HG03060 (cell line): ENCODE measurements at regions not wholly inside any gene's neighbourhood (a gene's known extent, or its start where the extent isn't known, plus 50 kb on each side); places are given as distances from the start of the nearest gene placed in this dataset.
A peak's percentile ranks its signal among the peaks of the same experiment; 100 is the strongest.

ENCODE experiments used
- ATAC-seq: cut with Tn5 transposase; IDR thresholded peaks from one replicate; pipeline ENCODE4 v1.9.1; 2021; ENCODE audit warnings: low read depth, moderate number of reproducible peaks; ENCODE audit not compliant: unreplicated experiment

GRCh38 chr3:124424396-124424795 is 305.9 kb upstream of the UMPS start:
- no peak for ATAC-seq

- no peak for ATAC-seq
Observed at GRCh38 chr3:124425972-124426371, 304.3 kb upstream of the UMPS start.

GRCh38 chr3:124428372-124429128 is 301.7 kb upstream of the UMPS start:
- no peak for ATAC-seq

DNA sequence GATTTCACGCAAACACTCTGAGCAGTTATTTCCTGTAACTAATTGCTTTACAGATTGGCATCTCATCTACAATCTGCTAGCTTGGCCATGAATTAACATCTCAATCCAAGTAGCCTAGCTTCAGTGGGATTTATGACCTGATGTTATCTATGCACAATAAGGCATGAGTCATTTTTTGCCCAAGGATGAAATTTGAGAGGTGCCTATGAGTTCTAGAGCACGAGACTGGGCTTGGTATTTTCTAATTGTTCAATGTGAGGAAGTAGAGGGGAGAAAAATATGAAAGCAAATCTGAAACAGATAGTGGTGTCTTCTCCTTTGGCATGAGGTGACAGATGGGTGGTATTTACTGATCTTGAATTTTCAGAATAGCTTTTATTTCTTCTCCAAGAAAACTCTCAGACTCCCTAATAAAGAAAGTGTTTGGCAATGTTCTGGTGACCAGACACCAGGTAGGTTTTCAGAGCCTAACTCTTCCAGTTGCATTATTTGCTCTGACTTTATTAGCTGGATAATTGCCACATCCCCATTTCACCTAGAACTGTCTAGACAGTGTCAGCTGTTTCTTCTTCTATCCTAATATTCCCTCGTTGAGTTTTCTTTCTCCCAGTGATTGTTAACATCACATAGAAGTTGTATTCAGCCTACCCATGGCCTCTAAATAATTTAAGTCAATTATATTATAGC is 301.0 kb upstream of the UMPS start:
- ATAC-seq = no peak

GRCh38 chr3:124431331-124431994 is 298.8 kb upstream of the UMPS start:
- no peak for ATAC-seq

DNA sequence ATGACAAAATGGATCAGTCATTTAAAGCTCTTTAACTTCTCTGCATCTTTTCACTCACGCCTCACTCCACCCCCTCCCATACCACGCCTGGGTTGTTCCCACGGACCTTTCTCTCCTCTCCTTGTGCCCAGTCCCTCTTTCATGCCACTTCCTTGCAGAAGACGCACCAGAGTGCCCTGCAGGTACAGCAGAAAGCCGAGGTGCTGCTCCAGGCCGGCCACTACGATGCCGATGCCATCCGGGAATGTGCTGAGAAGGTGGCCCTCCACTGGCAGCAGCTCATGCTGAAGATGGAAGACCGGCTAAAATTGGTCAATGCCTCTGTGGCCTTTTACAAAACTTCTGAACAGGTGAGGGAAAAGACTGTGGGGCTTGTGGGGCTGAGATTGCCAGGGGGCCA is 296.1 kb upstream of the UMPS start:
- ATAC-seq = no peak

- ATAC-seq = no peak
Observed at GRCh38 chr3:124435467-124435866, 294.8 kb upstream of the UMPS start.

- ATAC-seq = no peak
Observed at GRCh38 chr3:124438813-124439212, 291.4 kb upstream of the UMPS start.

- no peak for ATAC-seq
Observed at GRCh38 chr3:124439603-124440002, 290.6 kb upstream of the UMPS start.

GRCh38 chr3:124441766-124442165 is 288.5 kb upstream of the UMPS start:
- no peak for ATAC-seq

- ATAC-seq = no peak
Observed at GRCh38 chr3:124442463-124442862, 287.8 kb upstream of the UMPS start.

- ATAC-seq = no peak
Observed at GRCh38 chr3:124443446-124443845, 286.8 kb upstream of the UMPS start.

GRCh38 chr3:124444075-124444474 is 286.2 kb upstream of the UMPS start:
- no peak for ATAC-seq

GRCh38 chr3:124444896-124445295 is 285.4 kb upstream of the UMPS start:
- ATAC-seq = no peak

GRCh38 chr3:124447845-124448244 is 282.4 kb upstream of the UMPS start:
- ATAC-seq = no peak

DNA sequence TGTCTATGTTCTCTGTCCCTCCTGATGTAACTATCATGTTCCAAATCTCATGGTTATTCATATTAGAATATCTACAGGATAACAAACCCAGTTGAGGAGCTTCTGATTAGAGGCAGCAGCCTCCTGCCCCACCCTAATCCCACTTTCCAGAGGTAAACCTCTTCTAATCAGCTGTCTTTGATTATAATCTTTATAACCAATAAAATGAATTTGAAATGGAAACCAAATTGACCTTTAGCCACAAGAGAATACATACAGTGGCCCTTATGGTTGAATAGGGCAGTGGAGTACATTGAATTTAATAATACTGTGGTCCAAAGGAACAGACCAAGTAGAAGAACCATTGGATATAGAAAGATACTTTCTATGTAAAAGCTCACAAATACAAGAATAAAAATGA is 281.3 kb upstream of the UMPS start:
- ATAC-seq = no peak

GRCh38 chr3:124450366-124450765 is 279.9 kb upstream of the UMPS start:
- no peak for ATAC-seq

DNA sequence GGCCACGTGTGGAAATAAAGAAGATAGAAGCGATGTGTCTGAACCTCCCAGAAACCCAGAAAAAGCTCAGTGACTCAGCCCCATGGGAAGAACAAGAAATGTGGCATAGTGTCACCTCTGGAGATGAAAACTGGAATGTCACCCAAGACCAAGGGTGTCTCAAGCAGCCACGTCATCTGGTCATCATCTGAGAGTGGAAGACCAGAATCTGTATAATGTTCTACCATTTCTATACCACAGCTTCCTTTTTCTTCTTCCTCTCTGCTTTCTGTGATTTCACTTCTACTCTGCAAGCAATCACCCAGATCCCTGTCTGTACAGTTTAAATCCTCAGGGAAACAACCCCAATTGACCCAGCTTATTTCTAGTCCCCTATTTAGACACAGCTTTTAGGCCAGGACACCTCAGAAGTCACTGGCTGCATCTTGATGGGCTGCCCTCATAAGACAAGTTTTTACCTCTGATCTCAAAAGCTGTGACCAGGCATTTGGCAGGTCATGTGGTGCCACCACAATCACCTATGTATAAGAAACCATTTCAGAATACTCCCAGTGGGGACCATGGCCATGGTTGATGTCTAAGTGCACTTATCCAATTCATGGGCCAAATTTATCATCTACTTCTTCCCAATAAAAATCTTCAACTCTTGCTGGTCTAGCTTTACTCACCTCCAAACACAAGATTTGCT is 278.5 kb upstream of the UMPS start:
- ATAC-seq = peak; percentile 69

DNA sequence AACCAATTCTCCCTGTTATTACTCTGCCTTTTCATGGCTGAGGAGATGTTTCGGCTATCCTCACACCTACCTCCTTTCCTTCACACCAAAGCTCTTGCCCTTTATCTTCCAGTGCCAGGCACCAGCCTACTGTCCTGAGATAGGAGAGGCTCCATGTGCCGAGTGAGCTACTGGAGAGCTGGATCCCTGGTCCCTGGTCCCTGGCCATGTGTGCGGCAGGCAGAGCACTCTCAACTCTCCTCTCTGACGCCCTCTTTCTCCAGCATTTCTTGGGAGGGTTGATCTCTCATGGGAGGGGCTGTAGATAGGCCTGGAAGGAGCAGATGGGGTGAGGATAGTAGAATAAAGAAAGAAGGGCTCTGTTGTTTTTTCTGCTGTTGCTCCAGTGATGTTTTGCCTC is 277.1 kb upstream of the UMPS start:
- ATAC-seq = no peak

GRCh38 chr3:124455891-124456290 is 274.4 kb upstream of the UMPS start:
- no peak for ATAC-seq

- ATAC-seq = no peak
Observed at GRCh38 chr3:124456506-124456905, 273.7 kb upstream of the UMPS start.
